KMS-11 (cell line): ENCODE measurements at regions not wholly inside any gene's neighbourhood (a gene's known extent, or its start where the extent isn't known, plus 50 kb on each side); places are given as distances from the start of the nearest gene placed in this dataset.

ENCODE experiments used
- H2AFZ ChIP-seq: fragments of 200-600 bp; sonication (generic); 2 replicates; pipeline ENCODE4 v1.6.1; 2016; ENCODE audit warnings: antibody characterized with exemption, mixed run types, low read depth
- H3K27ac ChIP-seq: fragments of 200-600 bp; sonication (generic); 2 replicates; pipeline ENCODE4 v1.6.1; 2016; ENCODE audit warnings: mild to moderate bottlenecking, mixed run types
- H3K27me3 ChIP-seq: fragments of 200-600 bp; sonication (generic); 2 replicates; pipeline ENCODE4 v1.6.1; 2017; ENCODE audit warnings: mild to moderate bottlenecking, low read depth, mixed run types, moderate library complexity; ENCODE audit not compliant: insufficient read depth
- H3K36me3 ChIP-seq: fragments of 200-600 bp; sonication (generic); 2 replicates; pipeline ENCODE4 v1.6.1; 2017; ENCODE audit warnings: mild to moderate bottlenecking, mixed run types; ENCODE audit not compliant: insufficient read depth
- H3K4me1 ChIP-seq: fragments of 200-600 bp; sonication (generic); 2 replicates; pipeline ENCODE4 v1.6.1; 2016; ENCODE audit warnings: mild to moderate bottlenecking, low read depth, mixed run types; ENCODE audit not compliant: poor library complexity, severe bottlenecking
- H3K4me2 ChIP-seq: fragments of 200-600 bp; sonication (generic); 2 replicates; pipeline ENCODE4 v1.7.0; 2016; ENCODE audit warnings: mild to moderate bottlenecking, mixed run types
- H3K4me3 ChIP-seq: fragments of 200-600 bp; sonication (generic); IDR thresholded peaks from 2 replicates; pipeline ENCODE4 v1.6.1; 2017; ENCODE audit warnings: low read depth, low read length, mixed read lengths; ENCODE audit not compliant: insufficient read depth
- H3K79me2 ChIP-seq: fragments of 200-600 bp; sonication (generic); 2 replicates; pipeline ENCODE4 v1.6.1; 2016; ENCODE audit warnings: low read depth, mixed run types; ENCODE audit not compliant: insufficient read depth
- H3K9ac ChIP-seq: fragments of 200-600 bp; sonication (generic); 2 replicates; pipeline ENCODE4 v1.6.1; 2016; ENCODE audit warnings: mild to moderate bottlenecking, mixed run types
- H4K20me1 ChIP-seq: fragments of 200-600 bp; sonication (generic); 2 replicates; pipeline ENCODE4 v1.6.1; 2016; ENCODE audit warnings: mild to moderate bottlenecking, mixed run types; ENCODE audit not compliant: insufficient read depth
- TF ChIP-seq, protein P1 (sequence below): fragments of 200-600 bp; sonication (generic); conservative IDR thresholded peaks from 2 replicates; pipeline ENCODE4 v1.6.1; 2017; ENCODE audit warnings: low read depth, mild to moderate bottlenecking, antibody characterized with exemption, low read length, moderate library complexity, mixed read lengths

DNA sequence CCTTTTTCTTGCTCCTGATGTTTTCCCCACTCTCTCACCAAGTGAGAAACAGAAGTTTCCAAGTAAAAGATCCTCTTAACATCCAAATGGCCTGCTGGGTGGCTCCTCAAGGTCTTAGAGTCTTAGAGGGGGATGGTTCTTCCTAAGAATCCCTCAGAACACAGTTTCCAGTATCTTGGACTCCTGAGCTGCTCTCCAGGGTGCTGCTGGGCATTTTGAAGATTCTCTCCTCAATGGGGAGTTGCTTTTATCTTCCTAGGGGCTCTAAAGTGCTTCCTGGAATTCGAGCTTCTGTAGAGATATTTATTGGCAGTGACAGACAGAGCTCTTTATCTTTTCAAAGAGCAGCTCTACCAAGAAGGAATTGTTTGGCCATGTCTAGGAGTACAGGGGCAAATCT is 70.8 kb upstream of the SLC35B3 start:
- Histone ChIP-seq H3K27me3 (no peaks in the 10 kb centered on the region), H3K4me1 (no peaks in the 10 kb centered on the region), H3K27ac (no peak overlapping the region), H3K36me3 (no peaks in the 10 kb centered on the region), H3K9ac (no peak overlapping the region), H3K4me3 (no peak overlapping the region), H4K20me1 (no peaks in the 10 kb centered on the region), H2AFZ (no peak overlapping the region), H3K79me2 (no peaks in the 10 kb centered on the region), H3K4me2 (no peak overlapping the region)
- TF ChIP-seq, protein P1, sequence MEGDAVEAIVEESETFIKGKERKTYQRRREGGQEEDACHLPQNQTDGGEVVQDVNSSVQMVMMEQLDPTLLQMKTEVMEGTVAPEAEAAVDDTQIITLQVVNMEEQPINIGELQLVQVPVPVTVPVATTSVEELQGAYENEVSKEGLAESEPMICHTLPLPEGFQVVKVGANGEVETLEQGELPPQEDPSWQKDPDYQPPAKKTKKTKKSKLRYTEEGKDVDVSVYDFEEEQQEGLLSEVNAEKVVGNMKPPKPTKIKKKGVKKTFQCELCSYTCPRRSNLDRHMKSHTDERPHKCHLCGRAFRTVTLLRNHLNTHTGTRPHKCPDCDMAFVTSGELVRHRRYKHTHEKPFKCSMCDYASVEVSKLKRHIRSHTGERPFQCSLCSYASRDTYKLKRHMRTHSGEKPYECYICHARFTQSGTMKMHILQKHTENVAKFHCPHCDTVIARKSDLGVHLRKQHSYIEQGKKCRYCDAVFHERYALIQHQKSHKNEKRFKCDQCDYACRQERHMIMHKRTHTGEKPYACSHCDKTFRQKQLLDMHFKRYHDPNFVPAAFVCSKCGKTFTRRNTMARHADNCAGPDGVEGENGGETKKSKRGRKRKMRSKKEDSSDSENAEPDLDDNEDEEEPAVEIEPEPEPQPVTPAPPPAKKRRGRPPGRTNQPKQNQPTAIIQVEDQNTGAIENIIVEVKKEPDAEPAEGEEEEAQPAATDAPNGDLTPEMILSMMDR = no peak

DNA sequence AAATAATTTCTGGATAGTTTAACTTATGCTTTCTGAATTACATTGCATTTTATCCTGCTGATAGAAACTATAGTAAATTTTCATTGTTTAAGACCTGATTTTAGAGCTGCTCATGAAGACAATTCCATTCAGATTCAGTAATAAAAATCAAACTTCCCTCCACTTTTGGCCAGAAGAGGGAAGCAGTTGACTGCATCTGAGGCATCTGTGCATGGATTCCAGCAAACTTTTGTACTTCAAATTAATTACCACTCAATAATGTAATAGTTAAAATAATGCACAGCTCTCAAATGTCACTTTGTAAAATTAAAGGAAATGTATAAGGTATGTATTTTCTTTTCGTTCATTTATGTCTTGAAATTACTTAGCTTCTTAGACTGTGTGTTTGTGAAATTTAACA is 64.2 kb upstream of the SLC35B3 start:
- H3K4me2 ChIP-seq = no peak overlapping the region
- H4K20me1 ChIP-seq = no peaks in the 10 kb centered on the region
- peaks cover 10% of the 10 kb centered on the region for H3K4me1 ChIP-seq
- H3K79me2 ChIP-seq = no peaks in the 10 kb centered on the region
- TF ChIP-seq, protein P1 = peak; percentile 57; the same call in 1 of the 2 replicates
- no peak overlapping the region for H3K9ac ChIP-seq
- no peaks in the 10 kb centered on the region for H3K36me3 ChIP-seq
- no peak overlapping the region for H2AFZ ChIP-seq
- no peak overlapping the region for H3K4me3 ChIP-seq
- no peak overlapping the region for H3K27ac ChIP-seq
- H3K27me3 ChIP-seq = no peaks in the 10 kb centered on the region; the same call in 1 of the 2 replicates

- Histone ChIP-seq H3K4me3 (no peak overlapping the region), H3K4me2 (peak overlapping the region; percentile 20), H3K4me1 (peaks cover 28% of the 10 kb centered on the region), H3K27ac (no peak overlapping the region), H3K36me3 (no peaks in the 10 kb centered on the region), H4K20me1 (no peaks in the 10 kb centered on the region), H3K27me3 (no peaks in the 10 kb centered on the region; the same call in 1 of the 2 replicates), H3K9ac (no peak overlapping the region), H2AFZ (no peak overlapping the region), H3K79me2 (no peaks in the 10 kb centered on the region)
- TF ChIP-seq, protein P1 = 0 out of 2 replicates have a peak, but pooled peaks have one; percentile 11
Measured at GRCh38 chr6:8494730-8495129, 59.4 kb upstream of the SLC35B3 start.

DNA sequence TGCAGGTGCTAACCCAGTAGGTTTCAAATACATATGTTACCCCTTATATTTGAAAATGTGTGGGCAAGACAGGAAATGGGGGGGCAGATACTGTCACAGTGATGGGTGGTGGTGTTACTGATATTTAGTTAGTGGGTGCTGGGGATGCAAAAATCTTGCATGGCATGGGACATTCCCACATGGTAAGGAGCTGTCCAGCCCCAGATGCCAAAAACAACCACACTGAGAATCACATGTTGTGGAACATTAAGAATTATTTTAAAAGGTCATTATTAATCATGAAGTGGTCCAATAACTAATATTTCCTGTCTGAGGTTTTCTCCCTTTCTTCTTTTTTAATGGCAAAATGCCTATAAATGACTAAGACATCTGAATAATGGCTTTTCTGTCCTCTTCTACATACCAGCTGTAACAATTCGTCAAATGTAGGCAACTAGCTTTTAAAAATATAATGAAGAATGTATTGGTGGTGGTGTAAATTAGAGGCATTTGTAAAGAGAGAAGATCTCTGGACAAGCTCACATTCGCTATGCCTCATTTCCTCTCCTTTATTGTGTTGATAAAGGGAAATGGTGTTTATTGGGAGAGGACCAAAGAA is 57.3 kb upstream of the SLC35B3 start:
- no peak overlapping the region for H3K9ac ChIP-seq
- H3K4me1 ChIP-seq = peaks cover 28% of the 10 kb centered on the region
- no peak overlapping the region for H3K4me3 ChIP-seq
- no peak overlapping the region for H3K27ac ChIP-seq
- no peak overlapping the region for H2AFZ ChIP-seq
- H3K36me3 ChIP-seq = no peaks in the 10 kb centered on the region
- H3K79me2 ChIP-seq = no peaks in the 10 kb centered on the region
- no peaks in the 10 kb centered on the region for H4K20me1 ChIP-seq
- no peak overlapping the region for H3K4me2 ChIP-seq
- TF ChIP-seq, protein P1 = no peak
- no peaks in the 10 kb centered on the region; the same call in 1 of the 2 replicates for H3K27me3 ChIP-seq
